ENCODE measurements at regions not wholly inside any gene's neighbourhood (a gene's known extent, or its start where the extent isn't known, plus 50 kb on each side); places are given as distances from the start of the nearest gene placed in this dataset.

- TF ChIP-seq EP300 (conservative IDR thresholded peaks at IDR 0.05; ENCODE audit: poor library complexity, severe bottlenecking) (no peak), SMC3 (conservative IDR thresholded peaks at IDR 0.05; ENCODE audit: poor library complexity) (no peak), TAF1 (IDR thresholded peaks at IDR 0.05; ENCODE audit: low read depth) (no peak)
- TF ChIP-seq, protein P1, sequence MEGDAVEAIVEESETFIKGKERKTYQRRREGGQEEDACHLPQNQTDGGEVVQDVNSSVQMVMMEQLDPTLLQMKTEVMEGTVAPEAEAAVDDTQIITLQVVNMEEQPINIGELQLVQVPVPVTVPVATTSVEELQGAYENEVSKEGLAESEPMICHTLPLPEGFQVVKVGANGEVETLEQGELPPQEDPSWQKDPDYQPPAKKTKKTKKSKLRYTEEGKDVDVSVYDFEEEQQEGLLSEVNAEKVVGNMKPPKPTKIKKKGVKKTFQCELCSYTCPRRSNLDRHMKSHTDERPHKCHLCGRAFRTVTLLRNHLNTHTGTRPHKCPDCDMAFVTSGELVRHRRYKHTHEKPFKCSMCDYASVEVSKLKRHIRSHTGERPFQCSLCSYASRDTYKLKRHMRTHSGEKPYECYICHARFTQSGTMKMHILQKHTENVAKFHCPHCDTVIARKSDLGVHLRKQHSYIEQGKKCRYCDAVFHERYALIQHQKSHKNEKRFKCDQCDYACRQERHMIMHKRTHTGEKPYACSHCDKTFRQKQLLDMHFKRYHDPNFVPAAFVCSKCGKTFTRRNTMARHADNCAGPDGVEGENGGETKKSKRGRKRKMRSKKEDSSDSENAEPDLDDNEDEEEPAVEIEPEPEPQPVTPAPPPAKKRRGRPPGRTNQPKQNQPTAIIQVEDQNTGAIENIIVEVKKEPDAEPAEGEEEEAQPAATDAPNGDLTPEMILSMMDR (IDR thresholded peaks at IDR 0.05; ENCODE audit: poor library complexity, severe bottlenecking): no peak
Observed at GRCh38 chrY:14356154-14356553, 168.2 kb upstream of the NLGN4Y start.

Data from neural cell (in vitro differentiated cells).